Glutamatergic neuron (in vitro differentiated cells): ENCODE measurements at regions not wholly inside any gene's neighbourhood (a gene's known extent, or its start where the extent isn't known, plus 50 kb on each side); places are given as distances from the start of the nearest gene placed in this dataset.

Source experiments
- DNase-seq: peaks from one replicate; pipeline ENCODE4 v3.0.0; 2022
- H3K27ac Mint-ChIP-seq: one replicate; pipeline ENCODE4 v1.8.0; 2020; ENCODE audit warnings: mild to moderate bottlenecking, mixed read lengths, inconsistent platforms; ENCODE audit not compliant: unreplicated experiment
- H3K27me3 Mint-ChIP-seq: one replicate; pipeline ENCODE4 v1.8.0; 2020; ENCODE audit warnings: mild to moderate bottlenecking, moderate library complexity, mixed read lengths, inconsistent platforms; ENCODE audit not compliant: unreplicated experiment
- H3K36me3 Mint-ChIP-seq: one replicate; pipeline ENCODE4 v1.8.0; 2020; ENCODE audit warnings: mild to moderate bottlenecking, mixed read lengths, inconsistent platforms; ENCODE audit not compliant: unreplicated experiment
- H3K4me1 Mint-ChIP-seq: one replicate; pipeline ENCODE4 v1.8.0; 2020; ENCODE audit warnings: mild to moderate bottlenecking, low read depth, mixed read lengths, inconsistent platforms; ENCODE audit not compliant: unreplicated experiment
- H3K4me3 Mint-ChIP-seq: one replicate; pipeline ENCODE4 v1.8.0; 2020; ENCODE audit warnings: mild to moderate bottlenecking, mixed read lengths, inconsistent platforms; ENCODE audit not compliant: unreplicated experiment
- H3K9me3 Mint-ChIP-seq: one replicate; pipeline ENCODE4 v1.8.0; 2020; ENCODE audit warnings: mild to moderate bottlenecking, moderate library complexity, mixed read lengths, inconsistent platforms; ENCODE audit not compliant: unreplicated experiment
- CTCF ChIP-seq: fragments of 200-600 bp; sonication (generic); IDR thresholded peaks from one replicate; pipeline ENCODE4 v1.5.0; 2021; ENCODE audit not compliant: partially characterized antibody, unreplicated experiment

- DNase-seq: no peak
- no peak overlapping the region for H3K27ac Mint-ChIP-seq
- H3K4me3 Mint-ChIP-seq: no peak overlapping the region
- H3K4me1 Mint-ChIP-seq: no peaks in the 10 kb centered on the region
- H3K36me3 Mint-ChIP-seq: peaks cover 12% of the 10 kb centered on the region
- TF ChIP-seq CTCF: no peak
- H3K27me3 Mint-ChIP-seq: no peaks in the 10 kb centered on the region
- H3K9me3 Mint-ChIP-seq: peaks cover under 1% of the 10 kb centered on the region
These were observed 122.0 kb downstream of the ETS2 start for GRCh38 chr21:38927776-38928175.

- peaks cover 12% of the 10 kb centered on the region for H3K36me3 Mint-ChIP-seq
- no peak overlapping the region for H3K4me3 Mint-ChIP-seq
- no peak for DNase-seq
- TF ChIP-seq CTCF: no peak
- no peak overlapping the region for H3K27ac Mint-ChIP-seq
- H3K27me3 Mint-ChIP-seq: no peaks in the 10 kb centered on the region
- no peaks in the 10 kb centered on the region for H3K4me1 Mint-ChIP-seq
- H3K9me3 Mint-ChIP-seq: peaks cover 1% of the 10 kb centered on the region
These were observed 120.2 kb downstream of the ETS2 start for GRCh38 chr21:38925923-38926322.

- H3K27me3 Mint-ChIP-seq: no peaks in the 10 kb centered on the region
- DNase-seq: no peak
- H3K4me1 Mint-ChIP-seq: no peaks in the 10 kb centered on the region
- H3K36me3 Mint-ChIP-seq: peaks cover 12% of the 10 kb centered on the region
- no peak for TF ChIP-seq CTCF
- H3K9me3 Mint-ChIP-seq: peaks cover 1% of the 10 kb centered on the region
- no peak overlapping the region for H3K27ac Mint-ChIP-seq
- no peak overlapping the region for H3K4me3 Mint-ChIP-seq
These were observed 119.7 kb downstream of the ETS2 start for GRCh38 chr21:38925478-38925877.

- H3K4me3 Mint-ChIP-seq: no peak overlapping the region
- H3K27me3 Mint-ChIP-seq: no peaks in the 10 kb centered on the region
- H3K27ac Mint-ChIP-seq: no peak overlapping the region
- H3K9me3 Mint-ChIP-seq: peaks cover 1% of the 10 kb centered on the region
- H3K4me1 Mint-ChIP-seq: no peaks in the 10 kb centered on the region
- DNase-seq: no peak
- TF ChIP-seq CTCF: no peak
- peaks cover 10% of the 10 kb centered on the region for H3K36me3 Mint-ChIP-seq
These were observed 119.2 kb downstream of the ETS2 start for GRCh38 chr21:38924954-38925353.

- H3K4me1 Mint-ChIP-seq: no peaks in the 10 kb centered on the region
- peaks cover 1% of the 10 kb centered on the region for H3K9me3 Mint-ChIP-seq
- no peak for DNase-seq
- no peak overlapping the region for H3K27ac Mint-ChIP-seq
- H3K27me3 Mint-ChIP-seq: no peaks in the 10 kb centered on the region
- TF ChIP-seq CTCF: no peak
- no peak overlapping the region for H3K4me3 Mint-ChIP-seq
- peaks cover 4% of the 10 kb centered on the region for H3K36me3 Mint-ChIP-seq
These were observed 117.7 kb downstream of the ETS2 start for GRCh38 chr21:38923429-38923828.
